ENCODE measurements at regions not wholly inside any gene's neighbourhood (a gene's known extent, or its start where the extent isn't known, plus 50 kb on each side); places are given as distances from the start of the nearest gene placed in this dataset.

- Histone ChIP-seq H3K4me3 (ENCODE audit: extremely low read depth in 1 of 4, insufficient read depth in 2 of 4, low read depth in 3 of 4, low read length in 4 of 4) (peak overlapping the region in 3 of 4 experiments; percentile 14 to 61 (median 24); a peak in 5 of 8 replicates), H4K20me1 (replicated peaks in 1 of 2; ENCODE audit: control insufficient read depth in 1 of 2, insufficient read depth in 2 of 2, low read length in 2 of 2) (no peaks in the 10 kb centered on the region)
- CTCF ChIA-PET (ENCODE audit: partially characterized antibody): interaction anchor here (0.8 to 1.0 kb wide), 2 partner anchors 15 to 318 kb away, joined by 3 to 4 read pairs; no protein-coding TSS in a partner anchor
- TF ChIP-seq CBX8 (IDR thresholded peaks at IDR 0.05; ENCODE audit: borderline replicate concordance, low read depth, low read length) (no peak), CHD2 (IDR thresholded peaks at IDR 0.05; ENCODE audit: low read length) (no peak), SAP30 (IDR thresholded peaks at IDR 0.05; ENCODE audit: insufficient read depth, insufficient replicate concordance, low read length) (peak; percentile 59), EGR1 (IDR thresholded peaks at IDR 0.05; ENCODE audit: borderline replicate concordance, low read depth, low read length) (no peak), TEAD4 (IDR thresholded peaks at IDR 0.05; ENCODE audit: low read depth, low read length) (no peak), SIRT6 (IDR thresholded peaks at IDR 0.05; ENCODE audit: low read length) (no peak), YY1 (IDR thresholded peaks at IDR 0.05; ENCODE audit: low read depth, low read length) (no peak), GTF2F1 (IDR thresholded peaks at IDR 0.05; ENCODE audit: borderline replicate concordance, low read depth, low read length) (no peak), SP1 (IDR thresholded peaks at IDR 0.05; ENCODE audit: low read depth, low read length) (no peak), NRF1 (IDR thresholded peaks at IDR 0.05; ENCODE audit: low read depth, low read length) (no peak), SUZ12 (IDR thresholded peaks at IDR 0.05; ENCODE audit: low read length) (no peak; the same call in 1 of the 2 replicates)
- TF ChIP-seq, protein P1, sequence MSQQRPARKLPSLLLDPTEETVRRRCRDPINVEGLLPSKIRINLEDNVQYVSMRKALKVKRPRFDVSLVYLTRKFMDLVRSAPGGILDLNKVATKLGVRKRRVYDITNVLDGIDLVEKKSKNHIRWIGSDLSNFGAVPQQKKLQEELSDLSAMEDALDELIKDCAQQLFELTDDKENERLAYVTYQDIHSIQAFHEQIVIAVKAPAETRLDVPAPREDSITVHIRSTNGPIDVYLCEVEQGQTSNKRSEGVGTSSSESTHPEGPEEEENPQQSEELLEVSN (IDR thresholded peaks at IDR 0.05): peak; percentile 75
Observed at GRCh38 chr2:104658144-104658835, 195.6 kb upstream of the POU3F3 start.

More at GRCh38 chr2:104658144-104658835, 195.6 kb upstream of the POU3F3 start:
- peak overlapping the region; percentile 98; the same call in 1 of the 2 replicates for H2BK15ac ChIP-seq (ENCODE audit: low read length)
- no peak overlapping the region for H3K56ac ChIP-seq (replicated peaks; ENCODE audit: insufficient read length, low read depth, low read length)
- H2AK5ac ChIP-seq (ENCODE audit: low read depth, low read length): 0 out of 2 replicates have a peak overlapping the region, but pooled peaks have one; percentile 46
- POLR2A ChIA-PET (ENCODE audit: partially characterized antibody): interaction anchor here (0.6 to 0.9 kb wide), 2 partner anchors 24 to 367 kb away, joined by 3 read pairs; no protein-coding TSS in a partner anchor
- no peak overlapping the region for H3K14ac ChIP-seq (ENCODE audit: insufficient read length)
- peaks cover 8% of the 10 kb centered on the region; the same call in 1 of the 2 replicates for H3K23me2 ChIP-seq (ENCODE audit: low read depth, low read length)
- H2BK120ac ChIP-seq (replicated peaks; ENCODE audit: low read depth, low read length): no peak overlapping the region
- no peak overlapping the region for H3K27ac ChIP-seq (ENCODE audit: low read depth, low read length)
- H2AFZ ChIP-seq (ENCODE audit: low read length): peak overlapping the region; percentile 70
- DNase-seq (ENCODE audit: low read depth in 1 of 2, low spot score in 2 of 2): peak; percentile 36 to 74
- no peaks in the 10 kb centered on the region for H3K79me2 ChIP-seq (ENCODE audit: control insufficient read depth in 1 of 2, insufficient read depth in 2 of 2, low read length in 2 of 2)
- peak; percentile 42 for FAIRE-seq
- H3K18ac ChIP-seq (ENCODE audit: extremely low read depth, low read length): 0 out of 2 replicates have a peak overlapping the region, but pooled peaks have one; percentile 88
- H4K5ac ChIP-seq (ENCODE audit: insufficient read length, low read depth, low read length): no peak overlapping the region
- H2BK12ac ChIP-seq (ENCODE audit: low read depth, low read length): peak overlapping the region; percentile 99
- no peaks in the 10 kb centered on the region for H3K36me3 ChIP-seq (ENCODE audit: control insufficient read depth in 2 of 4, insufficient read depth in 4 of 4, low read length in 3 of 4)
- no peak overlapping the region for H3K23ac ChIP-seq (ENCODE audit: insufficient read length)
- H2BK5ac ChIP-seq (ENCODE audit: low read depth, low read length): peak overlapping the region; percentile 87; the same call in 1 of the 2 replicates
- H3K79me1 ChIP-seq (ENCODE audit: low read depth, low read length): no peaks in the 10 kb centered on the region
- peak overlapping the region; percentile 0 for H3K4ac ChIP-seq (replicated peaks; ENCODE audit: insufficient read length, low read depth, low read length)
- 0 out of 7 replicates have a peak overlapping the region, but pooled peaks of 1 of the 4 experiments have one; percentile 47 for H3K9ac ChIP-seq (replicated peaks in 1 of 4; ENCODE audit: extremely low read depth in 1 of 4, low read depth in 3 of 4, low read length in 3 of 4)
- no peaks in the 10 kb centered on the region for H3K9me3 ChIP-seq (ENCODE audit: insufficient read depth in 2 of 2, low read depth in 1 of 2, low read length in 1 of 2)
- 0 out of 2 replicates have a peak overlapping the region, but pooled peaks have one; percentile 15 for H4K8ac ChIP-seq (ENCODE audit: extremely low read depth, insufficient read depth, low read length)
- no peak overlapping the region for H4K91ac ChIP-seq (replicated peaks; ENCODE audit: insufficient read length, low read length)
- H3K27me3 ChIP-seq (replicated peaks in 1 of 4; ENCODE audit: control insufficient read depth in 3 of 4, extremely low read depth in 1 of 4, insufficient read depth in 3 of 4, low read length in 3 of 4): peaks cover 0 to 24% (median 14%) of the 10 kb centered on the region in 4 experiments; a peak in 5 of 7 replicates
- 14% methylated on average over 18 of the region's 19 CpGs; no CpG with 5 or more reads in 1 of the 2 experiments for WGBS, 2 experiments (ENCODE audit: extremely low coverage in 1 of 2, insufficient coverage in 1 of 2, insufficient read length in 1 of 2, insufficient replicate concordance in 2 of 2, low coverage in 1 of 2, low lambda C conversion rate in 2 of 2, missing lambda C conversion rate in 1 of 2)
- peaks cover 7 to 15% (median 11%) of the 10 kb centered on the region in 4 experiments for H3K4me1 ChIP-seq (replicated peaks in 1 of 4; ENCODE audit: control insufficient read depth in 3 of 4, insufficient read depth in 4 of 4, low read length in 3 of 4)
- peak overlapping the region; percentile 91; the same call in 1 of the 2 replicates for H2BK20ac ChIP-seq (ENCODE audit: low read length)
- H3K4me2 ChIP-seq (ENCODE audit: insufficient read depth in 1 of 2, low read depth in 2 of 2, low read length in 2 of 2): peak overlapping the region; percentile 65 to 80

All from H1 (cell line).